Parathyroid adenoma (tissue), 2 donors: ENCODE measurements at regions not wholly inside any gene's neighbourhood (a gene's known extent, or its start where the extent isn't known, plus 50 kb on each side); places are given as distances from the start of the nearest gene placed in this dataset.

Source experiments
- H2AFZ ChIP-seq: fragments of 300-600 bp; sonication (generic); one replicate; pipeline ENCODE4 v1.7.0; 2017; ENCODE audit warnings: antibody characterized with exemption, mild to moderate bottlenecking
- H3K27ac ChIP-seq: fragments of 300-600 bp; sonication (generic); one replicate; pipeline ENCODE4 v1.7.0; 2017
- H3K27me3 ChIP-seq: fragments of 300-600 bp; sonication (generic); one replicate; pipeline ENCODE4 v1.7.0; 2017; ENCODE audit warnings: low read length; ENCODE audit not compliant: control insufficient read depth, insufficient read depth
- H3K36me3 ChIP-seq: fragments of 300-600 bp; sonication (generic); one replicate; pipeline ENCODE4 v1.7.0; 2017; ENCODE audit warnings: low read length; ENCODE audit not compliant: control insufficient read depth, insufficient read depth
- H3K4me1 ChIP-seq: fragments of 300-600 bp; sonication (generic); one replicate; pipeline ENCODE4 v1.7.0; 2017; ENCODE audit warnings: control low read depth
- H3K4me2 ChIP-seq: fragments of 300-600 bp; sonication (generic); one replicate; pipeline ENCODE4 v1.7.0; 2017; ENCODE audit warnings: low read length
- H3K4me3 ChIP-seq: fragments of 300-600 bp; sonication (generic); one replicate; pipeline ENCODE4 v1.7.0; 2017; ENCODE audit warnings: low read depth, low read length
- H3K79me2 ChIP-seq: fragments of 300-600 bp; sonication (generic); one replicate; pipeline ENCODE4 v1.7.0; 2017; ENCODE audit warnings: control low read depth
- H3K9ac ChIP-seq: fragments of 300-600 bp; sonication (generic); one replicate; pipeline ENCODE4 v1.7.0; 2017; ENCODE audit warnings: mild to moderate bottlenecking
- H3K9me3 ChIP-seq: fragments of 300-600 bp; sonication (generic); one replicate; pipeline ENCODE4 v1.7.0; 2017; ENCODE audit warnings: low read length; ENCODE audit not compliant: control insufficient read depth
- CTCF ChIP-seq: fragments of 300-600 bp; sonication (generic); IDR thresholded peaks from one replicate; pipeline ENCODE4 v1.7.0; 2017; ENCODE audit warnings: antibody characterized with exemption, mild to moderate bottlenecking
- donor health status: primary hyperparathyroidism.

GRCh38 chr4:152028131-152028530 lies 267.3 kb upstream of the GATB start:
- no peak overlapping the region for H3K4me3 ChIP-seq
- TF ChIP-seq CTCF, result no peak
- H3K27me3 ChIP-seq, result no peaks in the 10 kb centered on the region
- no peaks in the 10 kb centered on the region for H3K36me3 ChIP-seq
- no peaks in the 10 kb centered on the region for H3K79me2 ChIP-seq
- H3K9ac ChIP-seq, result no peak overlapping the region
- no peak overlapping the region for H2AFZ ChIP-seq
- no peaks in the 10 kb centered on the region for H3K9me3 ChIP-seq
- no peak overlapping the region for H3K27ac ChIP-seq
- no peaks in the 10 kb centered on the region for H3K4me1 ChIP-seq
- H3K4me2 ChIP-seq, result no peak overlapping the region

- Histone ChIP-seq H2AFZ (no peak overlapping the region), H3K79me2 (no peaks in the 10 kb centered on the region), H3K27ac (no peak overlapping the region), H3K4me3 (no peak overlapping the region), H3K36me3 (no peaks in the 10 kb centered on the region), H3K4me2 (no peak overlapping the region), H3K27me3 (no peaks in the 10 kb centered on the region), H3K9me3 (no peaks in the 10 kb centered on the region), H3K9ac (no peak overlapping the region), H3K4me1 (no peaks in the 10 kb centered on the region)
- TF ChIP-seq CTCF, result no peak
These were observed 264.1 kb upstream of the GATB start for GRCh38 chr4:152024881-152025280.

- Histone ChIP-seq H3K4me2 (no peak overlapping the region), H3K27me3 (no peaks in the 10 kb centered on the region), H3K9ac (no peak overlapping the region), H3K27ac (no peak overlapping the region), H2AFZ (no peak overlapping the region), H3K4me1 (no peaks in the 10 kb centered on the region), H3K4me3 (no peak overlapping the region), H3K36me3 (no peaks in the 10 kb centered on the region), H3K9me3 (no peaks in the 10 kb centered on the region), H3K79me2 (no peaks in the 10 kb centered on the region)
- TF ChIP-seq CTCF, result no peak
These were observed 262.9 kb upstream of the GATB start for GRCh38 chr4:152023674-152024073.

GRCh38 chr4:152022543-152022942 lies 261.7 kb upstream of the GATB start:
- Histone ChIP-seq H3K4me2 (no peak overlapping the region), H3K79me2 (no peaks in the 10 kb centered on the region), H3K36me3 (no peaks in the 10 kb centered on the region), H3K9ac (no peak overlapping the region), H3K27ac (no peak overlapping the region), H3K27me3 (no peaks in the 10 kb centered on the region), H3K4me1 (no peaks in the 10 kb centered on the region), H2AFZ (no peak overlapping the region), H3K4me3 (no peak overlapping the region), H3K9me3 (no peaks in the 10 kb centered on the region)
- TF ChIP-seq CTCF, result no peak

DNA sequence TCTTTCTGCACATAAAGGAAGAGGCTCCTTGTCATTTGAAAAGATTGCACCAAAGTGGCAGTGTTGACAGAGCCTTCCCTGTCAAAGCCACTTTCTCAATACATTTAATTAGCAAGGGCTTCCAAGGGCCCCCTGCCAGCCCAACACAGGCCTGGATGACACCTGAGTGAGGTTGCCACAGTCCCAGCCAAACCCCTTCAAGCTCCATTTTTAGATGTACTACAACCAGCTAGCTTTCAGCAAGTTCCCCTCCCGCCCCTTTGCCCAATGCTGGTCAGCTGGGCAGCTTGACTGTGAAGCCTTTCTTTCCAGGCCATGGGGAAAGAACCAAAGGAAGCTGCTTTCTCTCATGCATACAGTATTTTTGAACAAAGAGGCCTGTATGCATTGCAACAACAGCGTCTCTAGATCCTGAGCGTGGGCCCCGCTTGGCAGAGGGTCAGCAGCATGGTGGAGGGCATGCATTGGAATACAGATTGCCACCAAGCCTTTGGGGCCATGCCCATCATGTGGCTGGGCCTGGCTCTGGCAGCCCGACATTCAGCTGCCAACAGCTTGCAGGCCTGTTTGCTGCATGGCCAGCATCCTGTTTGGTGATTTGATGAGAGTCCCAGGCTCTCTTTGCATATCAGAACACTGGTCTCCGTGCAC lies 261.1 kb upstream of the GATB start:
- Histone ChIP-seq H3K27me3 (no peaks in the 10 kb centered on the region), H3K4me1 (no peaks in the 10 kb centered on the region), H3K9ac (no peak overlapping the region), H3K36me3 (no peaks in the 10 kb centered on the region), H2AFZ (no peak overlapping the region), H3K4me3 (no peak overlapping the region), H3K79me2 (no peaks in the 10 kb centered on the region), H3K27ac (no peak overlapping the region), H3K9me3 (no peaks in the 10 kb centered on the region), H3K4me2 (no peak overlapping the region)
- no peak for TF ChIP-seq CTCF
